ENCODE measurements at regions not wholly inside any gene's neighbourhood (a gene's known extent, or its start where the extent isn't known, plus 50 kb on each side); places are given as distances from the start of the nearest gene placed in this dataset.

- Histone ChIP-seq H3K36me3 (no peaks in the 10 kb centered on the region), H3K9me3 (no peaks in the 10 kb centered on the region), H3K4me3 (no peak overlapping the region), H3K27ac (no peak overlapping the region), H3K27me3 (no peaks in the 10 kb centered on the region), H3K4me1 (ENCODE audit: insufficient read depth) (no peaks in the 10 kb centered on the region)
- no peak for DNase-seq
- intact Hi-C loops (cut with DNase I): no loop called here
- 79 to 87% (median 84%) methylated on average over 5 of the region's 5 CpGs for WGBS, 3 donors
- TF ChIP-seq EP300 (IDR thresholded peaks at IDR 0.05) (no peak), CTCF (IDR thresholded peaks at IDR 0.05) (no peak), POLR2A (IDR thresholded peaks at IDR 0.05) (no peak)
Observed at GRCh38 chr20:55888685-55889084, 116.6 kb downstream of the CBLN4 start.

- no peak for DNase-seq
- intact Hi-C loops (cut with DNase I): no loop called here
- no peaks in the 10 kb centered on the region for H3K27me3 ChIP-seq
- 61 to 75% (median 73%) methylated on average over 3 of the region's 3 CpGs for WGBS, 3 donors
- H3K36me3 ChIP-seq: no peaks in the 10 kb centered on the region
- no peaks in the 10 kb centered on the region for H3K9me3 ChIP-seq
- H3K4me1 ChIP-seq (ENCODE audit: insufficient read depth): no peaks in the 10 kb centered on the region
- no peak overlapping the region for H3K4me3 ChIP-seq
- no peak overlapping the region for H3K27ac ChIP-seq
- TF ChIP-seq CTCF (IDR thresholded peaks at IDR 0.05) (no peak), POLR2A (IDR thresholded peaks at IDR 0.05) (no peak), EP300 (IDR thresholded peaks at IDR 0.05) (no peak)
Observed at GRCh38 chr20:55882910-55883309, 122.4 kb downstream of the CBLN4 start.

GRCh38 chr20:55882286-55882685 is 123.0 kb downstream of the CBLN4 start:
- Histone ChIP-seq H3K27ac (no peak overlapping the region), H3K4me1 (ENCODE audit: insufficient read depth) (no peaks in the 10 kb centered on the region), H3K36me3 (no peaks in the 10 kb centered on the region), H3K27me3 (no peaks in the 10 kb centered on the region), H3K9me3 (no peaks in the 10 kb centered on the region), H3K4me3 (no peak overlapping the region)
- no peak for TF ChIP-seq POLR2A (IDR thresholded peaks at IDR 0.05)
- no peak for TF ChIP-seq CTCF (IDR thresholded peaks at IDR 0.05)
- no peak for TF ChIP-seq EP300 (IDR thresholded peaks at IDR 0.05)
- DNase-seq: no peak
- intact Hi-C loops (cut with DNase I): no loop called here
- WGBS, 3 donors: 74 to 80% (median 76%) methylated on average over 1 of the region's 1 CpG

- Histone ChIP-seq H3K27ac (no peak overlapping the region), H3K27me3 (no peaks in the 10 kb centered on the region), H3K36me3 (no peaks in the 10 kb centered on the region), H3K9me3 (no peaks in the 10 kb centered on the region), H3K4me3 (no peak overlapping the region), H3K4me1 (ENCODE audit: insufficient read depth) (no peaks in the 10 kb centered on the region)
- TF ChIP-seq CTCF (IDR thresholded peaks at IDR 0.05) (no peak), POLR2A (IDR thresholded peaks at IDR 0.05) (no peak), EP300 (IDR thresholded peaks at IDR 0.05) (no peak)
- 53 to 59% (median 58%) methylated on average over 4 of the region's 4 CpGs for WGBS, 3 donors
- intact Hi-C loops (cut with DNase I): no loop called here
- no peak for DNase-seq
Observed at GRCh38 chr20:55881204-55881603, 124.1 kb downstream of the CBLN4 start.

GRCh38 chr20:55880361-55880760 is 125.0 kb downstream of the CBLN4 start:
- H3K27me3 ChIP-seq: no peaks in the 10 kb centered on the region
- no peak for DNase-seq
- H3K4me3 ChIP-seq: no peak overlapping the region
- no peaks in the 10 kb centered on the region for H3K4me1 ChIP-seq (ENCODE audit: insufficient read depth)
- intact Hi-C loops (cut with DNase I): no loop called here
- no peaks in the 10 kb centered on the region for H3K36me3 ChIP-seq
- TF ChIP-seq CTCF (IDR thresholded peaks at IDR 0.05) (no peak), POLR2A (IDR thresholded peaks at IDR 0.05) (no peak), EP300 (IDR thresholded peaks at IDR 0.05) (no peak)
- no peak overlapping the region for H3K27ac ChIP-seq
- WGBS, 3 donors: 57 to 74% (median 60%) methylated on average over 4 of the region's 4 CpGs
- H3K9me3 ChIP-seq: no peaks in the 10 kb centered on the region
